ENCODE measurements at regions not wholly inside any gene's neighbourhood (a gene's known extent, or its start where the extent isn't known, plus 50 kb on each side); places are given as distances from the start of the nearest gene placed in this dataset.

- TF ChIP-seq FOXM1 (IDR thresholded peaks at IDR 0.05; ENCODE audit: borderline replicate concordance) (no peak), SP1 (IDR thresholded peaks at IDR 0.05) (no peak), TARDBP (IDR thresholded peaks at IDR 0.05) (no peak), SUZ12 (IDR thresholded peaks at IDR 0.05) (no peak), ZNF384 (IDR thresholded peaks at IDR 0.05) (no peak), LEF1 (IDR thresholded peaks at IDR 0.05; ENCODE audit: borderline replicate concordance) (no peak), FOXA1 (IDR thresholded peaks at IDR 0.05) (no peak), ELF4 (IDR thresholded peaks at IDR 0.05) (no peak), BHLHE40 (IDR thresholded peaks at IDR 0.05; ENCODE audit: borderline replicate concordance) (no peak), CTBP1 (IDR thresholded peaks at IDR 0.05; ENCODE audit: borderline replicate concordance) (no peak)
- TF ChIP-seq, protein P1, sequence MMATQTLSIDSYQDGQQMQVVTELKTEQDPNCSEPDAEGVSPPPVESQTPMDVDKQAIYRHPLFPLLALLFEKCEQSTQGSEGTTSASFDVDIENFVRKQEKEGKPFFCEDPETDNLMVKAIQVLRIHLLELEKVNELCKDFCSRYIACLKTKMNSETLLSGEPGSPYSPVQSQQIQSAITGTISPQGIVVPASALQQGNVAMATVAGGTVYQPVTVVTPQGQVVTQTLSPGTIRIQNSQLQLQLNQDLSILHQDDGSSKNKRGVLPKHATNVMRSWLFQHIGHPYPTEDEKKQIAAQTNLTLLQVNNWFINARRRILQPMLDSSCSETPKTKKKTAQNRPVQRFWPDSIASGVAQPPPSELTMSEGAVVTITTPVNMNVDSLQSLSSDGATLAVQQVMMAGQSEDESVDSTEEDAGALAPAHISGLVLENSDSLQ (IDR thresholded peaks at IDR 0.05): no peak
Measured at GRCh38 chr4:99711657-99712056, 54.0 kb upstream of the C4orf54 start.

Data from HEK293T (cell line).